GM21717 (cell line): ENCODE measurements at regions not wholly inside any gene's neighbourhood (a gene's known extent, or its start where the extent isn't known, plus 50 kb on each side); places are given as distances from the start of the nearest gene placed in this dataset.
"Not testable (repeated sequence)": the region's sequence is repeated elsewhere in the genome, so short reads cannot be mapped to it uniquely, and the experiment has no call there.

Experiments used
- ATAC-seq: cut with Tn5 transposase; IDR thresholded peaks from one replicate; pipeline ENCODE4 v1.9.1; 2021; ENCODE audit warnings: mild to moderate bottlenecking, moderate library complexity; ENCODE audit not compliant: unreplicated experiment

- ATAC-seq = no peak
Observed at GRCh38 chr7:46774515-46774914, 807.4 kb downstream of the TNS3 start.

DNA sequence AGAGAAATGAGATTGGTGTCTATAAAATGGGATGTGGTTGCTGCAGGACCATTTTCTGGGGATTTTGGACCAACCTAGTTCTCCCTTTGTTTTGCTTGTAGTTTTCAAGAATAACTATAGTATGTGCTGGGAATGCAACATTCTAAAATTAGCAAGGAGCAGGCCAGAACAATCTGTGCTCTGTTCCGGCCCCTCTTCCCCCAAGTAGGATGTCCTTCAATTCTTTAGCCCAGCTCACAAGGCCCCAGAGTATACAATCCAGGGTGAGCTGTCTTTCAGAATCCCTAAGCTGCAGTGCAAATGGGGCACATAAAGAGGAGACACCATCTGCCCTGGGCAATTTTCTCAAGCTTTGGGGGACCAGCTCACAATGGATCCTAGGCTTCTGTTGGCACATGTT is 809.1 kb downstream of the TNS3 start:
- no peak for ATAC-seq

DNA sequence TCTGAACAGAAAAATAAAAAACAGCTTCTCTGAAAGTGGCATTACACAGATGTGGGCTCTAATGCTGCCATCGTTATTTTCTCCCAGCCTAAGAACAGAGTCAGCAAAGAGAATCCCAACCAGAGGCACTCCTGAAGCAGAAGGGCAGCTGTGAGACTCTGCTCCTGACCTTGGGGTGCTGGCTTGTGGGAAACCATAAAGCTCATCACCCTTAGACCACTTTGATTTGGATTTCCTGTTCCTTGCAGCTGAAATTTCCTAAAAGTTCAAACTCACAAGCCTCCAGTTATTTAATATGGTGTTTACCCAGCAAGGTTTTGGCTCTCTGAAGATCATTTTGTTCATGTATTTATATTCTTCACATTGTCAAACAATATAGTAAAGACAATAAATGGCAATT is 814.8 kb downstream of the TNS3 start:
- ATAC-seq = no peak

DNA sequence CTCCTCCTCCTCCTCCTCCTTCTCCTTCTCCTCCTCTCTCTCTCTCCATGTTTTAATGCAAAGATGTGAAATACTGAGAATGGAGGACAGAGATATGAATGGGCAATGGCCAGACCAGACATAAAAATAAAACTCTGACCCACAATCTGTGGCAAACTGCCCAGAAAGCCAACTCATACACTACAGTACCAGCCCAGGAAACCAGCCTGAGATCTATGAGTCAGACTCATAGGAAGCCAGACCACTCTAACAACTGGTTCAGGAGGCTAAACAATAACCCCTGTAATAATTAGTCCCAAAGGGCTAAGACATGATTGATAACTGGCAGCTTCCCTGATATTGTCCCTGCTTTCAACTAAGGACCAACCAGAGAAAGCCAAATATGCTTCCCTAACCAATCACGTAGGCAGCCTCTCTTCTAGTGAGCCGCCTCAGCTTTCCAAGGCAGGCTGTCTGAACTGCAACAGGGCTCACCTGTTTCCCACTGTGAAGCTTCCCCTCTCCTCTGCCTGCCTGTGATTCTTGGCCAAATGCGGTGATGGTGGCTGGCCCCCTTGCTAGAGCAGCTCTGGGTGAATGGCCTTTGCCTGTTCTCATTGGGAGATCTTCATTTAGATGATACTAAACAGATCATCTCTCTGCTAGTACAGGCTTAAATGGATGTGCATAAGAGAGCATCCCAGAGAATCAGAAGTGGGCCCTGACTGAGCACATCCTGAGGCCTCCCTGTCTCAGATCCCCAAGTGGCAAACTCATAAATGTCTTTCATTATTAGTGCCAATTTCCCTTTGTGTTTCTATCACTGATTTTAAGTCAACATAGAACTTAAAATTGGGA is 817.6 kb downstream of the TNS3 start:
- peak; percentile 47 for ATAC-seq

DNA sequence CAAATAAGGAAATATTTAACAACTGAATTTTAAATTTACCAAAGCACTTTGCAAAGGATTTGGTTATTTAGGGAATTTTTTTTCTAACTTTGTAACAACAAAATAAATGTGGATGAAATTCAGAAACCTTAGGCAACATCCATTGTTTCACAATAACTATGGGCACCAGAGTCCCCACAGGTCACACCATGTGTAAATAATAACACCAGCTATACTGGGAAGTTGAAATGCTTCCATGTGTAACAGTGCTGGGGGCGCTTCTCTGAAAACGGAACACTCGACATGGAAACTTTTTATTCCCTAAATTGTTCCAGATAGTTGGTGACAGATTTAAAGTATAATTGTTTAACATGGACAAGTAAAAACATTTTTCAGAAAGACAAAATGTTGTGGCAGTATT is 818.6 kb downstream of the TNS3 start:
- ATAC-seq = no peak

DNA sequence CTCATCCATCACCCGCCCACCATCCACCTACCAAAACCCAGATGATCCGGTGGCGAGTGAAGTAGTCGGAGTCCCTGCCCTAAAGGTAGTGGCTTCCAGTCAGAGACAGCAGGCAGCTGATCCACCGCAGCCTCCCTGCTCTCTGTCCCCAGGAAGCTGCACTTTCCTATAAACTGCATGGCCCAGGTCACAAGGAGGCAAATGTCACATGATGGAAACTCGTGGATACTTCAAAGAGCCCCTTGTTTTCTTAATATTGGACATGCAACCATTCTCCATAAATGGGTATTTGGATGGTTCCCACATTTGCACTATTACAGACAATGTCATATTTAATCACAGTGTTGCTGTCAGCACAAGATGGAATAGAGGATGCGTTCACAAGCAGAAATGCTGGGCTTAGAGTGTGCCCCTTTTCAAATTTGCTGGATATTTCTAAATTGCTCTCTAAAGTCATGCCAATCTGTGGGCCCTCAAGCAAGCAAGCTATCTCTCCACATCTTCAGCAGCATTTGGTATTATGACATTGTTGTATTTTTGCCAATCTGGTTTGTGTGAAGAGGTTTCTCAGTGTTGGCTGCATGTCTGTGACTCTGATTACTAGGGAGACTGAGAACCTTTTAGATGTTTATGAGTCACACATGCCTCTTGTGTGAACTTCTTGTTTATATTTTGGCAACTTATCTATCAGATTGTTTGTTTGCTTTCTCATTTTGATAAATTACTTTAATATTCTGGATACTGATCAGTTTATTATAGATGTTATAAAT is 822.0 kb downstream of the TNS3 start:
- no peak for ATAC-seq

GRCh38 chr7:46756996-46757395 is 824.9 kb downstream of the TNS3 start:
- ATAC-seq = no peak

GRCh38 chr7:46756256-46756655 is 825.7 kb downstream of the TNS3 start:
- no peak for ATAC-seq

DNA sequence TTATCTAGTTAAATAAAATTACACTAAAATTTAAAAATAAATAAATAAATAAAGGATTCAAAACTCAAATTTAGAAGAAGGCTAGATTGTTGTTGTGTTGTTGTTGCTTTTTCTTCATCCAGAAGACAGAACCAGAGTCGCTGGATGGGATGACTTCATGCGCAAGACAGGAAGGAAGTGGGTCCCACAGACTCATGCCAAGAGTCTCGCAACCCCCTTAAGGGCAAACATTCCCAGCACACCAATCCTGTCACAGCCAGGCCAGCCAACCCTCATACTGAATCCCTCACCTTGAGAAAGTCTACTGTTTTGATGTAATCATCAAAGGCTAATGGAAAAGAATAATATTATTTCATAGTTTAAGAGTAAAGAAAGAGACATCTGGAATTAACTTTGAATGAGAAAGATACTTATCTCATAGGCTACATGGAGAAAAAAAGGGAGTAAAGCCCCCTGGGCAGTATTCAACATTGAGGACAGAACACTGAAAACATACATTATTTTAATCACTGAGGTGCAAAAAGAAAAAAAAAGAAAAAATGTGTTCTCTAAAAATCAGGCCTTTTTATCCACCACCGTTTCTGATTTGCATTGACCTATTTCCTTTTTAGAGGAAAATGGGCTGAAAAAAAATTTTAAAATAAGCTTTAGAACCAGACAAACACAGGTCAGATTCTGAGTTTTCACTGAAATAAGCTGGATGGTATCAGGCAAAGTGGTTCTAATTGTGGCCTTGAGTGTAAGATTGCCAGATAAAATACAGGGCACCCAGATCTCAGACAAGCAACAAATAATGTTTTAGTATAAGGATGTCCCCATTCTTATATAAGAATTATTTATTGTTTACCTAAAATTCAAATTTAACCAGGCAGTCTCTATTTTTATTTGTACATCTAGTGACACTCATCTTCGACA is 826.5 kb downstream of the TNS3 start:
- ATAC-seq = no peak

GRCh38 chr7:46754140-46754720 is 827.7 kb downstream of the TNS3 start:
- no peak for ATAC-seq

DNA sequence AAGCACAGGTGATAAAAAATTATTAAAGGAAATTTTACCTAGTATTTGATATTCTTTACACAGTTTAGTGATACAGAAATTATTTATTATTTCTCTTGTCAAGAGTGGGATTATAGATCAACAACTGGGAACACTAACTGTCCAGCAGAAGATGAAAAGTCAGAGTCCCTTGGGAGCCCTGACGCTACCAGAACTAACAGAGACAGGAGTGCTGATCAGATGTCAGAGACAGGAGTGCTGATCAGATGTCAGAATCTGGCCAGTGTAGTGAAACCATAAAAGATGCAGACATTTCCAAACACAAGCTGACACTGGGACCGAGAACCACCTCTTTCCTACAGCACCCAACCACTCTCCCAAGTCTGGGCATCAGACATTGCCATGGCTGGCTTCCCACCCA is 828.2 kb downstream of the TNS3 start:
- no peak for ATAC-seq

DNA sequence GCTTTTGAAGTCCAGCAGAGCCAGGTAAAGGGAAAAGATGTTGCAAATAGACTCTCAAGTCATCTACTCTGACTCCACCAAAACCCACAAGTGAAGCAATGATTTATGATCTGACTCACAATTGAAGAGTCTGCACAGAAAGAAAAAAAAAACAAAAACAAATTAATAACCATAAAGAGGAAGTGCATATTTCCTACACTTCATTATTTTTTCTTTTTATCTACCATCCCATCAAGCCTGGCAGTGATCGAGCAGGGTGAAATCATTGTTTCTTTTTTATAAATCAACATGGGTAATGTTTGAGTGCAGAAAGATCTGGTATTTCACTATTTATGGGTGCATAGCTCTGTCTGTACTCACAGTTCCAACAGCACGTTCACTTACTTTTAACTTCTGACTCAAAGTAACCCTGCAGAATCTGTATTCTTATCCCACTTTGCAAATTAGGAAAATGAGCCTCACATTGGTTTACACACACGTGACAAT is 829.0 kb downstream of the TNS3 start:
- ATAC-seq = no peak

DNA sequence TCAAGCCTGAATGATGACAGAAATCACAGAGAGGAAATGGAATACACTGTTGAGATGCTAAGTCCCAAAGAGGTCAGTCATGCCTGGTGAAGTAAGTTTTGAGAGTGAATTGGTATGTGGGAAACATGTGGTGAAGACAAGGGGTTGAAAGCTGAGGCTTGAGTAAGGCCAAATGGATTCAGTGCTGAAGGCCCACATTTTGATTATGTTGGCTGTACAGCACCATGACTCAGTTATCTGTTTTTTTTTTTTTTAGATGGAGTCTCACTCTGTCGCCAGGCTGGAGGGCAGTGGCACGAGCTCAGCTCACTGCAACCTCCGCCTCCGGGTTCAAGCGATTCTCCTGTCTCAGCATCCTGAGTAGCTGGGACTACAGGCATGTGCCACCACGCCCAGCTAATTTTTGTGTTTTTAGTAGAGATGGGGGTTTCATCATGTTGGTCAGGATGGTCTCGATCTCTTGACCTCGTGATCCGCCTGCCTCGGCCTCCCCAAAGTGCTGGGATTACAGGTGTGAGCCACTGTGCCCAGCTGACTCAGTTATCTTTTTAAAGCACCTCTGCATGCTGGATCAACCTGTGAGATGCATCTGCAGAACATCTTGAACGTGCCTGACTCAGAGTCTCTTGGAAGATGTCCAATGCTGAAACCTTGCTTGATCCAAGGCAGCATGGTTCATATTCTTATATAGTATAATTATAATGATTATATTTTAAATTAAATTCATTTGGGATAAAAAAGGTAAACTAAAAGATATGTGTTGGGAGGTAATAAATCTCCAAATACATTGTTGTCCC is 829.8 kb downstream of the TNS3 start:
- ATAC-seq = not testable (repeated sequence)

GRCh38 chr7:46751471-46751870 is 830.4 kb upstream of the IGFBP3 start:
- ATAC-seq = no peak

GRCh38 chr7:46750321-46750865 is 829.3 kb upstream of the IGFBP3 start:
- ATAC-seq = no peak

- no peak for ATAC-seq
Observed at GRCh38 chr7:46747869-46748576, 827.0 kb upstream of the IGFBP3 start.

- no peak for ATAC-seq
Observed at GRCh38 chr7:46746695-46747687, 825.9 kb upstream of the IGFBP3 start.

DNA sequence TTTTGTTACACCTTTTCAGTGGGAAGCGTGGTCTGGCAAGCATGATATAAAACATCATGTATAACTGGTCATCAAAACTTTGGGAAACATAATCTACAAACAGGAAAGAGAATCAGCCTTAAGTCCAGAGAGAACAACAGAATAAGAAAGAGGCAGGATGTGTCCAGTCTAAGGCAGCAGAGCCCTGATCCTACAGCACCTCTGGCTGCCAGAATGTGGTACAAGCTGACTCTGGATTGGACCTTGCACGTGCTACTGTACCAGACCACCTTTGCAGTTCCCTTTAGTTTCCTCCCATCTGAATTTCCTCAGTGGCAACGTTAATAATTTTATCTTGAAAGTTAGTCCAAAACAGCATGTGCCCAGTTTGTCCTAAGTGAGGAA is 824.6 kb upstream of the IGFBP3 start:
- no peak for ATAC-seq
